NCI-H524 treated with DMSO at 0.1 percent for 48 hours (cell line): ENCODE measurements at regions not wholly inside any gene's neighbourhood (a gene's known extent, or its start where the extent isn't known, plus 50 kb on each side); places are given as distances from the start of the nearest gene placed in this dataset.

Experiments used
- DNase-seq: peaks from one replicate; lab custom pipeline; 2025; lab: John Stamatoyannopoulos, UW

DNA sequence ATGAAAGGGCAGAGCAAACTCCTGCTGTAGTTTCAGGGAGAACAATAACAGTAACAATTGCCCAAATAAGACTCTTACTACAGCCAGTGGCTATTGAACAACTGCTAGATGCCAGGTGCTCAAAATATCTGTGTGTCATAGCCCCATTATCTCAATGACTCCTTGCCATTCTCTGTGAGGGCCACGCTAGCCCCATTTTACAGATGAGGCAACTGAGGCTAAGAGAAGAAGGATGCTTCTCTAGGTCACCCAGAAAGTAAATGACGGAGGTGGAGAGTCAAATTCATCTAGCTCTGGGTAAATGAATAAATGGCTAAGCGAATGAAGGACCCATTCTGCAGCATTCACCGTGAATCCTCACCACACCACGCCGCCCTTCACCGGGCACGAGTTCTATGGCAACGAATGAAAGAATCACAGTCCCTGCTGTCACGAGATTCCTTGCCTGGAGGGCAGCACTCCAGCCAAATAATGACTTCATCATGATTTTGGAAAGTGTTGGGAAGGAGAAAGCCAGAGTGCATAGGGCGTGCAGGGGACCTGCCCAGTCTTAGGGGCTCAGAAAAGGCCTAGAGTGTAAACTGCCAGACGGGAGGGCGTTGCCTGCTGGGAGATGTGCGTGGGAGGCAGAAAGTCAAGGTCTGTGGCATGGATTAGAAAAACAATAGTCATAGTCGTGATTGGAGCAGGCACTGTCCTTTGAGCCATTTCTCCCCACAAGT is 147.2 kb downstream of the C9orf50 start:
- DNase-seq: no peak

DNA sequence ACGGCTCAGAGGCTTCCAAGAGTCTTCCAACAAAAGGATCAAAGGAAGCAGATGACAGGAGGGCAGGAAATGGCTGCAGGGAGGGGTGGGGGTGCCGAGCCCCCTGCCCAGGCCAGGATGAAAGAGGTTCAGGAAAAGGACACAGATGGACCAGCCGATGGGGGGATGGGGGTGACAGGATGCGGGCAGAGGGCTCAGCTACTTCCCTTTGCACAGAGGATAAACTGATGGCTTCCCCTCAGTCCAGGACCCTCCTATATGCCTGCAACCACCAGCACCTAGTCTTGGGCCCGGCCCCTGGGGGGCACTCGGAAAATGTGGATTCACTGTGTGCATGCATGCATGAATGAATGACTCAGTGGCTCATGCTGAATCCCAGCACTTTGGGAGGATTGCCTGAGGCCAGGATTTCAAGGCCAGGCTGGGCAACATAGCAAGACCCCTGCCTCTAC is 148.2 kb downstream of the C9orf50 start:
- no peak for DNase-seq

DNA sequence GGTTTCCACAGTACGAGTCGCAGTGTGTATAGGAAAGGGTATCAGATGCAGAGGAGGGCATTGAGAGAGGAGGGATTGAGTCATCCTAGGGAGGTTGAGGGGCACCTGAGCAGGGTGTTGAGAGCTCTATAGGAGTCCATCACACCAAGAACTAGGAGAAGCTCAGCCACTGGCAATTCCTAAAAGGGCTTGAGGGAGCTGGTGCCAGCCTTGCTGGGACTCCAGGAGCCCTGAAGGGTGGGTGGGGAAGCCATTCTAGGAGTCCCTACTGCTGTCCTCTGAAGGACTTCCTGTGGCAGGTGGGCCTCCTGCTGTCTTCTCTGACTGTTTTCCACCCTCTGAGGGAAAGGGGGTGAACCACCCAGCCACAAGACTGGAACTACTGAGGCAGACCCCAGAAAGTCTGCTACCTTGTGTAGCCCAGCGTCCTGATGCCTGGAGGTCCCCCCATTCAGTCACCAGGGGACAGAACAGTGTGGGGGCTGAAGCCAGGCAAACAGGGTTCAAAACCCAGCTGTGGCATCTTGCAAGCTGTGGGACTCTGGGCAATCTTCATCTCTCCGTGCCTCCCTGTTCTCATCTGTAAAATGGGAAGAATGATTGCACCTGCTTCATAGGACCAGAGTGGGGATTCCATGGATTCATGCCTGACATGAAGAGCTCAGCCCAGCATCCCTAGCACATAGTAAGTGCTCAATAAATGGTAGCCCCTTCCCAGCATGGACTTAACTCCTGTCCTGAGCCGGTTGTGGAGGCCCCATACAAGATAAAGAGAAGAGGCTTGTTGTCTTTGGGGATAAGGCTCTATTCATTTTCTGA is 149.5 kb downstream of the C9orf50 start:
- DNase-seq: no peak

DNA sequence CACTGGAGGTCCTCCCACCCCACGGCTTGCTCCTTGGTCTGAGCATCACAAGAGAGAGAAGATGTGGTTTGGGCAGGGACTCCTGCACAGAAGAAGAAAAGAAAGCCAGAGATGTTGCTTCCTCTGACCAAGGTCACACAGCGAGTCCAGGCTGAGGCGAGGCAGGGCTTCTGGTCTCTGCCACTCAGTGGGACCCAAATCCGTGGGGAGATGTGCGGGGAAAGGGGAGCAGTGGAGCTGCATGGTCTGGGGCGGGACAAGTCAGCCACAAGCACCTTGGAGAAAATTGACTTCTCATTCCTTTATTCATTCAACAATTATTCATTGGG is 150.9 kb downstream of the C9orf50 start:
- no peak for DNase-seq

DNA sequence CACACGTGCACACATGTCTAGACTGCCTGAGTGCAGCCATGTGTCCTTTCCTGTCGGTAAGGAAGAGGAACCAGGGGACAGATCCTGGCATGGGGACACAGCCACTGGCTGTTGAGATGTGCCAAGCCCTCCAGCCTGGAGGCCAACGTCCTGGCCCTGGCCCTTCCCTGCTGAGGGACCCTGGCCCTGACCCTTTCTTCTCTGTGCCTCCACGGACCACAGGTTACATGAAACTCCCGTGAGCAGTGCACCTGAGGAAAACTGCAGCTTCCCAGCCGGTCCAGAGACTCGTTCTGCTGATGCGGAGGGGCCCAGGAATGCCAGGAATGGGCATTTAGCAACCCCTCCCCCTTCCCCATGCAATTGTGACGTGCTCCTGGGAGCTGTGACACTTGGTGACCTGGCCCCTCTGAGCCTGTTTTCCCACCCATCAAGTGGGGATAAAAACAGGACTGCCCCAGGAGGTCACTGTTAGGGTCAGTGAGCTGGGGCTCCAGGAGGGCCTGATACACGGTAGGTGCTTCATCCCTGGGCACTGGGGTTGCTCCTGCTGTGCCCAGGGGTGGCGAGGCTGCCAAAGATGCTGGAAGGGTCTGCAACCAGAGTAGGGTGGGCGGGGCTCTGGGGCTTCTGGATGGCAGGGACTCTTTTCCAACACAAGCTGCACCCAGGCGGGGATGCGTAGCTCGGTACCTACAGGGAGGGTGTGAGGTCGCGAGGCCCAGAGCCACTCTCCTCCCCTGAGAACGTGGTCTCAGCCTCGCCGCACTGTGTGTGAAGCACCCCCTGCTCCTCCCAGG is 151.5 kb downstream of the C9orf50 start:
- DNase-seq: no peak

DNA sequence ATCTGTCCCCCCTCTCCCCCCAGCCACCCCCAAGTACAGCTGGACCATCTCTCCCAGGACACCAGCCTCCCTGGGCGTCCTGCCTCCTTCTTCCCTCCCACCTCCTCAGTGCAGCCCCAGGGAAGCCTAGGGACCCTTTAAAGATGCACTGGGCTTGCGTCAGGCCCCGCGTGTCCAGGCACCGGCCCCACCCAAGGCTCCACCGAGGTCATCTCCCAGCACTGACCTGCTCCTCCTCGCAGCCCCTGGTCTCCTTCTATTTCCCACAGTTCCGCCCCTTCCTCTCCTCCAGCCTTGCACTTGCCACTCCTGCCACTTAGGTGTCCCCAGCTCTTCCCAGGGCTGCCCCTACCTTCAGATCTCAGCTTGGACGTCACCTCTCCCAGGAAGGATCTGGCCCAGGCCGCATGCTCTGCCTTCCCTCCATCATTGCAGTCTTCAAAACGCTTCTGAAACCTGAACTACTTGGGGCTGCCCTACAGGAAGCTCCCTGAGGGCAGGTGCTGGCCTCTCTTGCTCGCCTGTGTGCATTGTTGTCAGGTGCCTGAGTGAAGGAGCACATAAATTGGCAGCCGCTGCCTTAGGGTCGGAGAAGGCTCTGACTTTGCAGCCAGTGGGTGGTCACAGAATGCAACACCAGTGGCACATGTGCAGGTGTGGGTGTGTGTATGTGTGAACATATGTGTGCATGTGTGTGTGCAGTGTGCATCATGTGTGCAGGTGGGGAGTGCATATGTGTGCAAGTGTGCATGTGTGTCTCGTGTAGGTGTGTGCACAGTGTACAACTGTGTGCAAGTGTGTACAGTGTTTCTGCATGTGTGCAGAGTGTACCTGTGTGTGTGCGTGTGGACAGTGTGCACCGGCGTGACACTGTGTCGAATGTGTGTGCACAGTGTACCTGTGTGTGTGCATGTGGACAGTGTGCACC is 152.9 kb downstream of the C9orf50 start:
- DNase-seq: no peak

DNA sequence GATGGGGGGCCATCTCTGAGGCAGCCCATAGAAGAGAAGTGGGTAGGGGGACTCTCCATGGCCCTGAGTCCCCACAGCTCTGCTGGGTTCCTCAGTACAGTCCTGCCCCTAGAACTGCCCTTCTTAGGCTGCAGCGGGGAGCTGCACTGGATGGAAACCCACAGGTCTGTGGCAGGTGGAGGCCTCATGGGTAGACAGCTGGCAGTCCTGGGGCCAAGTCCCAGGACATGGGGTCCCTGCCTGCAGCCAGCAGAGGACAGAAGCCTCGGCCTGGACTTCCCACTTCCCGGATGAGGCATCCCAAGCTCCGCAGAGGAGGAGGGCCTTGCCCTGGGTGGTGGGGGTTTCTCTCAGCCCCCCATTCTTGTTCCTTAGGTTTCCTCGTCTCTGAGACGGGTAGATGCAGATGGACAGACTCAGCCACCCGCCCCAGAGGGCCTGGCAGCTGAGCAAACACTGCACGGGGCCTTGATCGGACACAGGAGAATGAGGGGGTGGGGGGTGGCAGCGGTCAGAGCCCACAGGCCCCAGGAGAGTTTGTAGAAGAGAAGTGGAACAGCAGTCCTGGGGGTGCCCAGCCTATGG is 153.8 kb downstream of the C9orf50 start:
- DNase-seq: no peak

DNA sequence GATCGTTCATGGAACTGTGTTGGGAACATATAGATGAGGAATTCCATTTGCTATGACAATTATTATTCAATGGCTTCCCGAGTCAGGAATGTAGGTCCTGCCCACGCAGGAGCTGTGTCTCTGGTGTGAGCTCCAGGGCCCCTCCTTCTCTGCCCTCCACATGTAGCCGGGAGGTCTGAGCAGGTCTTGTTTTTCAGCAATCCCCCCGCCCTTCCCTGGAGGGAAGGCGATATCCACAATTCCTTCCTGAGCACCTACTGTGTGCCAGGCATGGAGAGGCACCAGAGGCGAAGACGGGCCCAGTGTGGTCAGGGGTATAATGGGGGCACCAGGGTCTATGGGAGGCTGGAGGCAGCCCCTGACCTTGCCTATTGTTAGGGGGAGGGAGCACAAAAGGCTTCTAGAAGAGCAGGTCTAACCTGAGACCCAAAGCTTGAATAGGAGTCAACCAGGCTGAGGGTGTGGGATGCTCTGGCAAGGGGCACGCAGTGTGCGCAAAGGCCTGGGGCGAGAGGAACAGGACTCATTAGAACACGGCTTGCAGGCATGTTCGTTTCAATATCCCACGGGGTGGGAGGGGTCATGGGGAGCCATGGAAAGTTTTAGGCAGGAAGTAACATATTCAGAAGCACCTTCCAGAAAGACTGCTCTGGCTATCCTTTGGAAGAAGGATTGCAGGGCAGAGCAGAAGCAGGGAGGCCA is 154.9 kb downstream of the C9orf50 start:
- no peak for DNase-seq

DNA sequence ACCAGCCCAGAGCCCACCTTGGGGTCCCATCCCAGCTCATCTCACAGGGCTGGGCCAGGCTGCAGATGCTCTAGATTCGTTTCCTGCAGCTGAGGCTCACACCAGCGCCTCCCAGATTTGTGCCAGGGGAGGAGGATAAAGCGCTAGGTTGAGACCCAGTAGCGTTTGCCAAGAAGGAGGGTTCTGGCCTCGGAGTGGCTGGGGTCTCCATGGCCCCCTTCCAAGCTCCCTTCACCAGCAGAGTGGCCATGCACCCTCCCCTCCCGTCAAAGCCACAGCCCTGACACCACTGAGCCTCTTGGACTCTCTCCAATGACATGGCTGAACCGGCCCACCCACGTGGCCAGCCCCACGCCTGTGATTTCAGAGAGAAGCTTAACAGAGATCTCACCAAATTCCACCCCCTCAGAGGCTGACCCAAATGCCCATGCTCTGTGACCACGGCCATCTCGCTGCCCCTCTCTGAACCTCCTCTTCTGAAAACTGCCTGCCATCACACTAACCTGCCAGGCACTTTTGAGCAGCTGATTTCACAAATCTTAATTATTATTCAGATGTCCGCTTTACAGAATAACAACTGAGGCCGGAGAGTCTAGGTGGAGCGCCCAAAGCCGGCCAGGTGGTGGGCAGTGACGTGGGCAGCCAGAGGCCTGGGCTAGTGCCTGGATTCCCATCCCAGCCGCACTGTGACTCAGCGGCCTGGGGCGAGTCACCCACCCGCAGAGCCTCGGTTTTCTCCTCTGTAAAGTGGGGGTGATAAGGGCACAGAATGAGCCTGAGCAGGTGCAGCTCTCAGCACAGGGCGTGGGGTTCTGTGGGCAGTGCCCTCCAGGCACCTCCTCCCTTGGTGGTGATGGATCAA is 155.7 kb downstream of the C9orf50 start:
- no peak for DNase-seq

DNA sequence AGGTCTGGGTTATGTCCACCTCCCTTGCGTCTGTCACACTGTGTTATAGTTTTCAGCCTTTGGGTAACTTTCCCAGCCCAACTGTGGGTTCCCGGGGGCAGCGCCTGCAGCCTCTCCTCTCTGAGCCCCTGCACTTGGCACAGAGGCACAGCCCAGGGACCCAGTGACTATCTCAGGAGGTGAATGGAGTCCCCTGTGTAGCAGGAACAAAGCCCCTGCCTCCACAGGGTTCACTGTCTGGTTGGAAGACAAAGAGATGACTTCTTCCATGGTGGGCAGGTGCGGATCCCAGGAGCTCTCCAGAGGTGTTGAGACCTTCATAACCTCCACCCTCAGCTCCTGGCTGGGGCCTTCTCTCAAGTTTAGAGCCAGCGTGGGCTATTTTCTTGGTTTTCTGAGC is 156.9 kb downstream of the C9orf50 start:
- no peak for DNase-seq

DNA sequence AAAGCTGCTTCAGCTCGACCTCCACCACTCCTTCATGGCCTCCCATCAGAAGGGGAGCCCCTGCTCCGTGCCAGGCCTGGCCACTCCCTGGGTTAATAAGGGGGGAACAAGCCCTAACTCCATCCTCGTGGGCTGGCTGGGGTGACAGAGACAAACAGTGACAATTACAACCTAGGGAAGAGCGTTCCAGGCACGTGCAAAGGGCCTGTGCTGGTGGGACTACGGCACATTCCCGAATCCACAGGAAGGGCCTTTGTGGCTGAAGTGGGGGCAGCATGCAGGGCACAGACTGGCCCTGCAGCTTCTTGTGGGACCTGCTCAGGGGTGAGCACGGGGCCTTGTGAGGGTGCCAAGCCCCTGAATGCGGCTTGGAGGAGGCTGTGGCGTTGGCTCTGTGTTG is 157.4 kb downstream of the C9orf50 start:
- no peak for DNase-seq

DNA sequence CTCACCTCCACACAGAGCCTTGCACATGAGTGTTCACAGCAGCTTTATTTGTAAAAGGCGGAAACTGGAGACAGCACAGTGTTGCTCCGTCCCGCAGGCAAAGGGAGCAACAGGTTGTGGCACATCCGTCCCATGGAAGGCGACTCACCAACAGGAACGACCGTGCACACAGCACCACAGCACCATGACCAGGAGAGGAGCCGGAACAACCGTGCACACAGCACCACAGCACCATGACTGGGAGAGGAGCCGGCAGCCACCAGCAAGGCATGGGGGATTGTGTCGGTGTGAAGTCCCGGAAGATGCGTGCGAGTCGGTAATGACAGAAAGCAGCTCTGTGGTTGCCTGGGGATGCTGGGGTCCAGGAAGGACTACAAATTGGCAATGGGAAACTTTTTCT is 158.5 kb downstream of the C9orf50 start:
- no peak for DNase-seq

DNA sequence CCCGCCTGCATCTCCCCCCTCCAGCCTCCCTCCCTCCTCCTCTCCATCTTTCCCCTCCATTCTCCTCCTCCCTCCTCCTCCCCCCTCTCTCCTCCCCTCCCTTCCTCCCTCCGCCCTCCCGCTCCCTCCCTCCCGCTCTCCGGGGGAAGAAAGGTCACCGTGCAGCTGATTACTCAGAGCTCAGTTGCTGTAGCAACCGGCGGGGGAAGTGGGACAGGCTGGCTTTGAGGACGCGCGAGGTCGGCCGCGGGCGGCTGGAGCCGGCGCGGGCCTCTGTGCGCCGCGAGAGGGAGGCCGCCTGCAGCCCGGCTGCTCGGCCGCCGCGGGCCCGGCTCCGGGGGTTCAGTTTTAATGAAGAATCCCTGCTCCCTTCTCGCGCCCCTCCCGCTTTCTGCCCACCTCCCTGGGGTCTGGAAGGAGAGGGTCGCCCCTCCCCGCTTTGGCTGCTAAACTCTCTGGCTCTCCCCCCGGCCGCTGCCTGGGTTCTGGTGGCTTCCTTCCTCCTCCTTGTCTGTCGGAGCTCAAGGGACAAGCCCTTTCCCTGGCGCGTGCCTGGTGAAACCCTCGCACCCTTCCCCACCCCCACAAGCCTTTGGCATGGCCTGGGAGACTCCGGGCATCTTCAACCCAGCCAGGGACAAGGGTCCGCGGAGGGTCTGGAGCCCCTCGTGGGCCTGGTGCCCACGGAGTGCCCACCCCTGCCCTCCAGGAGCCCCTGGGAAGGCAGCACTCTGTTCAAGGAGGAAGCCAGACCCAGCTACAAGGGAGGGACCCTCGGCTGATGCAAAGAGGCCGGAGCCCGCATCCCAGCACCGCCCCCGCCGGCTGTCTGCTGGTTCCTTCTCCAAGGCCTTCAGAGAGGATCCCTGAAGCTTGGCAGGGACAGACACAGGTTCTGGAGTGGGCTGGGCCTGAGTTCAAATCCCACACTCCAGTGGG is 160.3 kb downstream of the C9orf50 start:
- peak; percentile 86 for DNase-seq

DNA sequence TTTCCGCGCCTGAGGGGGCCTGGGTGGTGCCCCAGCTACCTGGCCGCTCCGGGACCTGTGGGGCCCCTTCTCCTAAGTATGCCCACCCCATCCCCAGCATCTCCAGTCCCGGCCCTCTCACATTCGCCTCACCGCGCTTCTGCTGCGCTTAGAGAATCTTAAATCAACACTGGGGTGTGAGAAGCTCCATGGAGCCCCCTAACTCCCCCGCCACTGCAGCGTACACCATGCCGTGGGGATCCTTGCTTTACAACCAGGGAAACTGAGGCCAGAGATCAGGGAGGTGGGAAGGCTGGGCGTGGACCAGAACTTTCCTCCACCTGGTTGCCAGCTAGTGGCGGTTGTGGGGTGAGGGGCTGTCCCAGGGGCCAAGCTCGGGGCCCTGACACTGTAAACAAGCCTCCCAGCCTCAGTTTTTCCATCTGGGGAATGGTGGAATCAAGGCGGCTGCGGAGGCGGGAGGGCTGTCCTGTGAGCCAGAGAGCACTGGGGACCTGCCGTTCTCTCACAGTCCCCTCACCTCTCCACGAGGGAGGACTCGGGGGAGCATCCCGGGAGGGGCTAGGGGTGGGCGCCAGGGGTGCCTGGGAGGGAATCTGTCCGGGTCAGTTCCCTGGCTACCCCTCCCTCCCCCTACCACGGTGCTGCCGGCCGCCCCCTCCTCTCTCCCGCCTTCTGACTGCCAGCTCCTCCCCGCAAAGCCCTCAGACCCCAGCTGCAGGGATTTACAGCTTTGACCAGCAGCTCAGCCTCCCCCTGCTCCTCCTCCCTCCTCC is 161.2 kb downstream of the C9orf50 start:
- DNase-seq: no peak

DNA sequence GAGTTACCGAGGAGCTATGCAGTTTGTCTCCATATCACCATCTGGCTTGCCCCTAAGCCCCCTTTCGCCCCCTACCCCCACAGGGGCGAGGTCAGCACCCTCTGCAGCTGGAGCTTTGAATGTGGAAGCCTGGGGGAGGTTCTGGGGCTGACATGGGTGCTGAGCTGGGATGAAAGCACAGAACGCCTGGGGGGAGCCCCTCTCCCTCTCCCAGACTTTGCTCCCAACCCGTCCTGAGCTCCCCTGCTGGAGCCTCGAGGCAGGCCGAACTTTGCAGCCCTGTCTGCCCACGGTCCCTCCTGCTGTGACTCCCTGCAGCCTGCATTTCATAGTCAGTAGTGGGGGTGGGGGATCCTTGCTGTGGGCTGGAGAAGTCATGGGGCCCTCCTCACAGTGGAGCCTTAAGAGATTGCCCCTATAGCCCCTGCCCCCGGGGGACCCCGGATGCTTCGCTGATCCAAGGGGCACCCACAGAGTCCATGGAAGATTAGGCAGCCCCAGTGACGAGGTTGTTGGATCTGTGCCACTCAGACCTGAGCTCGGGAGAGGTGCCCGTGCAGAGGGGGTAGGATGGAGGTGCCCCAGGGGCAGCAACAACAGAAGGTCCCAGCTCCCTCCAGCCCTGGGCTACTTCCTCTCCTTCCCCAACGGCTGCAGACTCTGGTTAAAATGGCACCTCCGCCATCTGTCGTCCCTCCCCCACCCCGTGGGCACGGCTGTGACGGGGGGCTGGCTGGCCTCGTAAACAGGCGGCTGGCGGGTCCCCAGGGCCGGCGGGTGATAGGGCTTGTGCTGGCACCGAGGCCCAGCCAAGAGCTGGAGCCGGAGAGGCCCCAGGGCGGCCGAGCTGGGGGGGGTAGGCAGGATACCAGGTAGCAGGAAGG is 162.0 kb downstream of the C9orf50 start:
- DNase-seq: peak; percentile 72

DNA sequence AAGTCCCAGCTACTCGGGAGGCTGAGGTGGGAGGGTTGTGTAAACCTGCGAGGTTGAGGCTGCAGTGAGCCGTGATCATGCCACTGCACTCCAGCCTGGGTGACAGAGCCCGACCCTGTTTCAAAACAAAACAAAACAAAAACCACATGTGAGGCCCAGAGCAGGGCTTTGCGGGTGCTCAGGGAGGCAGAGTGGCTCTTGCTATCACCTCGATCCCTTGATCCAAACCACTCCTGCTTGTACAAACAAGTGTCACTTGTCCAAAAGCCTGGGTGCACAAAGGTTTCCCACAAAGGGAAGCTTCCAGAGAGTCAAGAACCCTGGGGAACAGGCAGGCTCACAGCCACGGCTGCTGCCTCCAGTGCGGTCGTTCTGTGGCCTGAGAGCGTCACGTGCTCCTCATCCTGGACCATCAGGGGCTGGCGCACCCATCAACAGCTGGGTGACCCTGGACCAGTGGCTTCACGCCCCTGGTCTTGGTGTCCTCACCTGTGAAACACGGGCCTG is 162.7 kb downstream of the C9orf50 start:
- DNase-seq: no peak
